ENCODE measurements at regions not wholly inside any gene's neighbourhood (a gene's known extent, or its start where the extent isn't known, plus 50 kb on each side); places are given as distances from the start of the nearest gene placed in this dataset.

DNA sequence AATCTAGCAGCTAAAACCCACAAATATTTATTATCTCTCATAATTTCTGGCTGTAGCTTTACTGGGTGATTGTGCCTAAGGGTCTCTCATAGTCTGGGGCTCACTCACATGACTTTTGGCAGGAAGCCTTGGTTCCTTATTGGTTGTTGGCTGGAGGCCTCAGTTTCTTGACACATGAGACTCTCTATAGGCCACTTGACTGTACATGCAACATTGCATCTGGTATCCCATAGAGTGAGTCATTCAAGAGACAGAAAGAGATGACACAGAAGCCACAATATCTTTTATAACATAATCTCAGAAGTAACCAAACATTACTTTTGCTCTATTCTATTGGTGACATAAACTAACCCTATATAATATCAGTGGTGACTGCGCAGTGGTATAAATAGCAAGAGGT, 128.5 kb upstream of the HNRNPU start:
- TF ChIP-seq ELF4 (IDR thresholded peaks at IDR 0.05) (no peak), BHLHE40 (IDR thresholded peaks at IDR 0.05; ENCODE audit: borderline replicate concordance) (no peak), TARDBP (IDR thresholded peaks at IDR 0.05) (no peak), NFRKB (IDR thresholded peaks at IDR 0.05) (no peak), FOXM1 (IDR thresholded peaks at IDR 0.05; ENCODE audit: borderline replicate concordance) (no peak), SUZ12 (IDR thresholded peaks at IDR 0.05) (no peak)

Data from HEK293T (cell line).